ENCODE measurements at regions not wholly inside any gene's neighbourhood (a gene's known extent, or its start where the extent isn't known, plus 50 kb on each side); places are given as distances from the start of the nearest gene placed in this dataset.
A peak's percentile ranks its signal among the peaks of the same experiment; 100 is the strongest.
"Not testable (repeated sequence)": the region's sequence is repeated elsewhere in the genome, so short reads cannot be mapped to it uniquely, and the experiment has no call there.

- peak; percentile 3 for FAIRE-seq
Observed at GRCh38 chr6:18595774-18596530, 208.8 kb downstream of the RNF144B start.

GRCh38 chr6:18596531-18596835, 209.3 kb downstream of the RNF144B start:
- no peak for FAIRE-seq

GRCh38 chr6:18598551-18599264, 211.6 kb downstream of the RNF144B start:
- no peak for FAIRE-seq

GRCh38 chr6:18600255-18600654, 213.1 kb downstream of the RNF144B start:
- FAIRE-seq: no peak

GRCh38 chr6:18601516-18602020, 214.4 kb downstream of the RNF144B start:
- no peak for FAIRE-seq

- FAIRE-seq: no peak
Observed at GRCh38 chr6:18602931-18603330, 215.8 kb downstream of the RNF144B start.

- FAIRE-seq: no peak
Observed at GRCh38 chr6:18603361-18603760, 216.2 kb downstream of the RNF144B start.

GRCh38 chr6:18605841-18606240, 218.7 kb downstream of the RNF144B start:
- FAIRE-seq: no peak

- no peak for FAIRE-seq
Observed at GRCh38 chr6:18609715-18610114, 222.6 kb downstream of the RNF144B start.

GRCh38 chr6:18613319-18613925, 226.3 kb downstream of the RNF144B start:
- FAIRE-seq: no peak

- FAIRE-seq: no peak
Observed at GRCh38 chr6:18629571-18629970, 242.4 kb downstream of the RNF144B start.

GRCh38 chr6:18632670-18633410, 245.7 kb downstream of the RNF144B start:
- no peak for FAIRE-seq

- FAIRE-seq: no peak
Observed at GRCh38 chr6:18634912-18635311, 247.8 kb downstream of the RNF144B start.

- no peak for FAIRE-seq
Observed at GRCh38 chr6:18640134-18640533, 253.0 kb downstream of the RNF144B start.

- no peak for FAIRE-seq
Observed at GRCh38 chr6:18640754-18641153, 253.6 kb downstream of the RNF144B start.

- no peak for FAIRE-seq
Observed at GRCh38 chr6:18654821-18655220, 267.7 kb downstream of the RNF144B start.

GRCh38 chr6:18656506-18656905, 269.4 kb downstream of the RNF144B start:
- no peak for FAIRE-seq

GRCh38 chr6:18659994-18660393, 272.8 kb downstream of the RNF144B start:
- FAIRE-seq: not testable (repeated sequence)

GRCh38 chr6:18663011-18663410, 275.9 kb downstream of the RNF144B start:
- no peak for FAIRE-seq

GRCh38 chr6:18664401-18664800, 277.3 kb downstream of the RNF144B start:
- FAIRE-seq: no peak

GRCh38 chr6:18667612-18668011, 280.5 kb downstream of the RNF144B start:
- no peak for FAIRE-seq

- no peak for FAIRE-seq
Observed at GRCh38 chr6:18668994-18669393, 281.8 kb downstream of the RNF144B start.

GRCh38 chr6:18672852-18673251, 285.7 kb downstream of the RNF144B start:
- no peak for FAIRE-seq

All from G401.6 (cell line).